GM18858 (cell line): ENCODE measurements at regions not wholly inside any gene's neighbourhood (a gene's known extent, or its start where the extent isn't known, plus 50 kb on each side); places are given as distances from the start of the nearest gene placed in this dataset.
A peak's percentile ranks its signal among the peaks of the same experiment; 100 is the strongest.

Experiments used
- ATAC-seq: cut with Tn5 transposase; IDR thresholded peaks from one replicate; pipeline ENCODE4 v1.9.1; 2021; ENCODE audit not compliant: unreplicated experiment

GRCh38 chr21:24935991-24936390, 671.3 kb downstream of the MRPL39 start:
- ATAC-seq = no peak

GRCh38 chr21:24910591-24910990, 696.7 kb downstream of the MRPL39 start:
- no peak for ATAC-seq

- ATAC-seq = peak; percentile 52
These were observed 703.2 kb downstream of the MRPL39 start for GRCh38 chr21:24903994-24904635.

GRCh38 chr21:24899138-24899537, 708.1 kb downstream of the MRPL39 start:
- ATAC-seq = peak; percentile 40

GRCh38 chr21:24897883-24898282, 709.4 kb downstream of the MRPL39 start:
- no peak for ATAC-seq

GRCh38 chr21:24896735-24897124, 710.6 kb downstream of the MRPL39 start:
- ATAC-seq = no peak

- ATAC-seq = peak; percentile 71
These were observed 711.2 kb downstream of the MRPL39 start for GRCh38 chr21:24895885-24896734.

GRCh38 chr21:24894324-24894723, 713.0 kb downstream of the MRPL39 start:
- ATAC-seq = no peak

- no peak for ATAC-seq
These were observed 717.3 kb downstream of the MRPL39 start for GRCh38 chr21:24890021-24890420.

GRCh38 chr21:24881506-24881905, 725.8 kb downstream of the MRPL39 start:
- ATAC-seq = no peak

GRCh38 chr21:24870633-24871032, 736.6 kb downstream of the MRPL39 start:
- ATAC-seq = no peak

GRCh38 chr21:24869862-24870261, 737.4 kb downstream of the MRPL39 start:
- ATAC-seq = no peak

- no peak for ATAC-seq
These were observed 739.2 kb downstream of the MRPL39 start for GRCh38 chr21:24868117-24868516.

GRCh38 chr21:24861471-24861870, 745.8 kb downstream of the MRPL39 start:
- ATAC-seq = no peak

- ATAC-seq = no peak
These were observed 751.0 kb downstream of the MRPL39 start for GRCh38 chr21:24856326-24856725.

- no peak for ATAC-seq
These were observed 754.6 kb downstream of the MRPL39 start for GRCh38 chr21:24852610-24853195.

GRCh38 chr21:24850121-24850520, 757.2 kb downstream of the MRPL39 start:
- no peak for ATAC-seq

- no peak for ATAC-seq
These were observed 762.6 kb downstream of the MRPL39 start for GRCh38 chr21:24844671-24845070.

GRCh38 chr21:24840287-24840686, 767.0 kb downstream of the MRPL39 start:
- no peak for ATAC-seq

GRCh38 chr21:24832961-24833360, 774.3 kb downstream of the MRPL39 start:
- ATAC-seq = no peak

GRCh38 chr21:24829397-24829796, 777.9 kb downstream of the MRPL39 start:
- no peak for ATAC-seq

- ATAC-seq = no peak
These were observed 780.5 kb downstream of the MRPL39 start for GRCh38 chr21:24826822-24827221.
